NCI-H1930 (cell line): ENCODE measurements at regions not wholly inside any gene's neighbourhood (a gene's known extent, or its start where the extent isn't known, plus 50 kb on each side); places are given as distances from the start of the nearest gene placed in this dataset.

Experiments
- DNase-seq, 2 experiments: peaks; one replicate each; lab custom pipeline; 2025; lab: John Stamatoyannopoulos, UW

- no peak for DNase-seq
These were observed 455.8 kb downstream of the BCL11B start for GRCh38 chr14:98816195-98816594.

GRCh38 chr14:98816720-98817119 is 455.3 kb downstream of the BCL11B start:
- DNase-seq, result no peak

GRCh38 chr14:98819132-98819866 is 452.7 kb downstream of the BCL11B start:
- DNase-seq, result no peak

GRCh38 chr14:98819867-98820206 is 452.2 kb downstream of the BCL11B start:
- DNase-seq, result no peak

- no peak for DNase-seq
These were observed 449.1 kb downstream of the BCL11B start for GRCh38 chr14:98822917-98823316.

- no peak for DNase-seq
These were observed 445.4 kb downstream of the BCL11B start for GRCh38 chr14:98826618-98827017.

- no peak for DNase-seq
These were observed 437.9 kb downstream of the BCL11B start for GRCh38 chr14:98834119-98834518.

- no peak for DNase-seq
These were observed 436.8 kb downstream of the BCL11B start for GRCh38 chr14:98835051-98835824.

GRCh38 chr14:98835825-98836100 is 436.2 kb downstream of the BCL11B start:
- no peak for DNase-seq

- no peak for DNase-seq
These were observed 431.9 kb downstream of the BCL11B start for GRCh38 chr14:98840091-98840490.

GRCh38 chr14:98840511-98840910 is 431.5 kb downstream of the BCL11B start:
- DNase-seq, result no peak

- DNase-seq, result no peak
These were observed 427.5 kb downstream of the BCL11B start for GRCh38 chr14:98844456-98844855.

- no peak for DNase-seq
These were observed 424.2 kb downstream of the BCL11B start for GRCh38 chr14:98847521-98848468.

GRCh38 chr14:98853063-98853729 is 418.8 kb downstream of the BCL11B start:
- no peak for DNase-seq

GRCh38 chr14:98855926-98856715 is 415.9 kb downstream of the BCL11B start:
- DNase-seq, result no peak

GRCh38 chr14:98858158-98858557 is 413.8 kb downstream of the BCL11B start:
- no peak for DNase-seq

GRCh38 chr14:98858561-98858960 is 413.4 kb downstream of the BCL11B start:
- DNase-seq, result no peak

- no peak for DNase-seq
These were observed 412.7 kb downstream of the BCL11B start for GRCh38 chr14:98859301-98859700.

GRCh38 chr14:98864211-98864610 is 407.8 kb downstream of the BCL11B start:
- no peak for DNase-seq

- DNase-seq, result no peak
These were observed 404.9 kb downstream of the BCL11B start for GRCh38 chr14:98867146-98867545.

- DNase-seq, result no peak
These were observed 404.3 kb downstream of the BCL11B start for GRCh38 chr14:98867726-98868125.
